ENCODE measurements at regions not wholly inside any gene's neighbourhood (a gene's known extent, or its start where the extent isn't known, plus 50 kb on each side); places are given as distances from the start of the nearest gene placed in this dataset.

GRCh38 chr17:36761203-36761950 lies 160.0 kb downstream of the MRM1 start:
- DNase-seq, result no peak

GRCh38 chr17:36765436-36766043 lies 164.2 kb downstream of the MRM1 start:
- DNase-seq, result no peak

GRCh38 chr17:36768394-36768793 lies 167.0 kb downstream of the MRM1 start:
- DNase-seq, result peak in 2 of 3 experiments; percentile 41 to 50

- peak in 2 of 3 experiments; percentile 15 to 47 for DNase-seq
These were observed 164.2 kb upstream of the LHX1 start for GRCh38 chr17:36773039-36773438.

GRCh38 chr17:36777118-36777517 lies 160.2 kb upstream of the LHX1 start:
- no peak for DNase-seq

- DNase-seq, result peak in 1 of 3 experiments; percentile 10
These were observed 158.8 kb upstream of the LHX1 start for GRCh38 chr17:36778448-36778847.

- DNase-seq, result no peak
These were observed 157.7 kb upstream of the LHX1 start for GRCh38 chr17:36779550-36779949.

- no peak for DNase-seq
These were observed 152.6 kb upstream of the LHX1 start for GRCh38 chr17:36784633-36785032.

- no peak for DNase-seq
These were observed 150.4 kb upstream of the LHX1 start for GRCh38 chr17:36786867-36787266.

- peak in 1 of 3 experiments; percentile 22 for DNase-seq
These were observed 145.9 kb upstream of the LHX1 start for GRCh38 chr17:36791150-36791941.

GRCh38 chr17:36791942-36792475 lies 145.3 kb upstream of the LHX1 start:
- no peak for DNase-seq

- no peak for DNase-seq
These were observed 144.4 kb upstream of the LHX1 start for GRCh38 chr17:36792849-36793248.

- DNase-seq, result no peak
These were observed 143.3 kb upstream of the LHX1 start for GRCh38 chr17:36793976-36794375.

GRCh38 chr17:36807496-36808179 lies 129.6 kb upstream of the LHX1 start:
- no peak for DNase-seq

GRCh38 chr17:36808180-36808661 lies 129.1 kb upstream of the LHX1 start:
- DNase-seq, result peak in 2 of 3 experiments; percentile 62 to 74

- DNase-seq, result no peak
These were observed 124.5 kb upstream of the LHX1 start for GRCh38 chr17:36812762-36813161.

GRCh38 chr17:36813357-36813756 lies 123.9 kb upstream of the LHX1 start:
- no peak for DNase-seq

- DNase-seq, result peak in 1 of 3 experiments; percentile 14
These were observed 123.2 kb upstream of the LHX1 start for GRCh38 chr17:36813957-36814563.

GRCh38 chr17:36814958-36815357 lies 122.3 kb upstream of the LHX1 start:
- no peak for DNase-seq

- DNase-seq, result peak in 1 of 3 experiments; percentile 20
These were observed 120.9 kb upstream of the LHX1 start for GRCh38 chr17:36816214-36816906.

GRCh38 chr17:36816907-36817288 lies 120.4 kb upstream of the LHX1 start:
- no peak for DNase-seq

Data from NCI-H1417 (cell line).